OCI-LY1 (cell line): ENCODE measurements at regions not wholly inside any gene's neighbourhood (a gene's known extent, or its start where the extent isn't known, plus 50 kb on each side); places are given as distances from the start of the nearest gene placed in this dataset.

Experiments
- CTCF ChIP-seq: fragments of 200-600 bp; sonication (generic), shearing (Covaris generic); IDR thresholded peaks from 2 replicates; pipeline ENCODE4 v1.5.1; 2017; ENCODE audit warnings: mild to moderate bottlenecking, antibody characterized with exemption, low read length, moderate library complexity, mixed read lengths
- EZH2 ChIP-seq: fragments of 200-600 bp; sonication (generic), shearing (Covaris generic); IDR thresholded peaks from 2 replicates; pipeline ENCODE4 v1.8.0; 2017; ENCODE audit warnings: borderline replicate concordance, mixed run types, mild to moderate bottlenecking, antibody characterized with exemption, low read length, moderate library complexity, mixed read lengths

GRCh38 chr6:16897669-16898068 is 136.4 kb upstream of the ATXN1 start:
- no peak for TF ChIP-seq CTCF
- TF ChIP-seq EZH2 = no peak
